Keratinocyte (primary cell): ENCODE measurements at regions not wholly inside any gene's neighbourhood (a gene's known extent, or its start where the extent isn't known, plus 50 kb on each side); places are given as distances from the start of the nearest gene placed in this dataset.

Experiments used
- DNase-seq: peaks from one replicate; pipeline ENCODE4 v3.0.0-alpha.2; 2011; ENCODE audit warnings: low read depth, missing footprints, low spot score
- FAIRE-seq: peaks from 2 replicates; lab custom pipeline; 2011; peaks lifted over from hg19 to GRCh38; lab: Jason Lieb, UNC
- H2AFZ ChIP-seq: 2 replicates; pipeline ENCODE4 v1.6.0; 2012; ENCODE audit warnings: low read length, control low read depth, inconsistent platforms; ENCODE audit not compliant: control insufficient read depth
- H3K27ac ChIP-seq: 2 replicates; pipeline ENCODE4 v1.5.1; 2011; ENCODE audit warnings: low read length; ENCODE audit not compliant: control insufficient read depth, insufficient read depth
- H3K27me3 ChIP-seq: 3 replicates; pipeline ENCODE4 v1.6.0; 2011; ENCODE audit warnings: low read length; ENCODE audit not compliant: control insufficient read depth, insufficient read depth; ENCODE audit errors: extremely low read depth
- H3K36me3 ChIP-seq, 2 experiments: 2 replicates in 1 of 2; 3 replicates in 1 of 2; pipeline ENCODE4 v1.5.1; 2011; ENCODE audit warnings: low read length in 2 of 2, mild to moderate bottlenecking in 1 of 2; ENCODE audit not compliant: control insufficient read depth in 2 of 2, insufficient read depth in 2 of 2; ENCODE audit errors: extremely low read depth in 1 of 2
- H3K4me1 ChIP-seq: 3 replicates; pipeline ENCODE4 v1.5.1; 2011; ENCODE audit warnings: low read length; ENCODE audit not compliant: control insufficient read depth, insufficient read depth; ENCODE audit errors: extremely low read depth
- H3K4me2 ChIP-seq: 3 replicates; pipeline ENCODE4 v1.6.0; 2011; ENCODE audit warnings: low read depth, low read length; ENCODE audit not compliant: control insufficient read depth, insufficient read depth; ENCODE audit errors: extremely low read depth
- H3K4me3 ChIP-seq, 3 experiments: fragments of 200-600 bp in 1 of 3; sonication (generic) in 1 of 3; 2 replicates in 2 of 3; 3 replicates in 1 of 3; pipeline ENCODE4 v1.5.1; 2011 to 2016; ENCODE audit warnings: low read length in 3 of 3, mild to moderate bottlenecking in 3 of 3, control low read depth in 2 of 3, inconsistent platforms in 1 of 3, low read depth in 1 of 3, mixed read lengths in 1 of 3, mixed run types in 1 of 3, moderate library complexity in 1 of 3; ENCODE audit not compliant: control insufficient read depth in 2 of 3, insufficient read depth in 2 of 3; ENCODE audit errors: extremely low read depth in 1 of 3
- H3K79me2 ChIP-seq: 2 replicates; pipeline ENCODE4 v1.6.0; 2012; ENCODE audit warnings: low read length; ENCODE audit not compliant: control insufficient read depth, insufficient read depth
- H3K9ac ChIP-seq: 3 replicates; pipeline ENCODE4 v1.6.0; 2011; ENCODE audit warnings: low read length; ENCODE audit not compliant: control insufficient read depth, insufficient read depth; ENCODE audit errors: extremely low read depth
- H3K9me1 ChIP-seq: 3 replicates; pipeline ENCODE4 v1.6.0; 2011; ENCODE audit warnings: low read length; ENCODE audit not compliant: control insufficient read depth, insufficient read depth; ENCODE audit errors: extremely low read depth
- H3K9me3 ChIP-seq: 2 replicates; pipeline ENCODE4 v1.5.1; 2012; ENCODE audit warnings: low read depth, low read length; ENCODE audit not compliant: control insufficient read depth
- H4K20me1 ChIP-seq: 3 replicates; pipeline ENCODE4 v1.6.0; 2011; ENCODE audit warnings: low read length; ENCODE audit not compliant: control insufficient read depth, insufficient read depth; ENCODE audit errors: extremely low read depth
- CTCF ChIP-seq, 3 experiments: IDR thresholded peaks in 1 of 3; conservative IDR thresholded peaks in 1 of 3; optimal IDR thresholded peaks in 1 of 3; 2 replicates in 2 of 3; 3 replicates in 1 of 3; pipeline versions ENCODE3 to v1.5.1; 2011; ENCODE audit warnings: low read length in 3 of 3, mild to moderate bottlenecking in 3 of 3, moderate library complexity in 2 of 3, control low read depth in 1 of 3, inconsistent platforms in 1 of 3; ENCODE audit not compliant: insufficient read depth in 2 of 3; ENCODE audit errors: extremely low read depth in 1 of 3
- EZH2 ChIP-seq: IDR thresholded peaks from one replicate; pipeline ENCODE4 v1.6.1; 2012; ENCODE audit warnings: inconsistent platforms, mild to moderate bottlenecking, low read length, moderate library complexity
- dilution Hi-C: fragments of 300-500 bp; cut with MboI; formaldehyde crosslinking; loops from one replicate; pipeline ENCODE4 v1.7.0; 2020; ENCODE audit warnings: low sequenced_read_pairs; ENCODE audit not compliant: extremely low pct_ligation_motif_present

DNA sequence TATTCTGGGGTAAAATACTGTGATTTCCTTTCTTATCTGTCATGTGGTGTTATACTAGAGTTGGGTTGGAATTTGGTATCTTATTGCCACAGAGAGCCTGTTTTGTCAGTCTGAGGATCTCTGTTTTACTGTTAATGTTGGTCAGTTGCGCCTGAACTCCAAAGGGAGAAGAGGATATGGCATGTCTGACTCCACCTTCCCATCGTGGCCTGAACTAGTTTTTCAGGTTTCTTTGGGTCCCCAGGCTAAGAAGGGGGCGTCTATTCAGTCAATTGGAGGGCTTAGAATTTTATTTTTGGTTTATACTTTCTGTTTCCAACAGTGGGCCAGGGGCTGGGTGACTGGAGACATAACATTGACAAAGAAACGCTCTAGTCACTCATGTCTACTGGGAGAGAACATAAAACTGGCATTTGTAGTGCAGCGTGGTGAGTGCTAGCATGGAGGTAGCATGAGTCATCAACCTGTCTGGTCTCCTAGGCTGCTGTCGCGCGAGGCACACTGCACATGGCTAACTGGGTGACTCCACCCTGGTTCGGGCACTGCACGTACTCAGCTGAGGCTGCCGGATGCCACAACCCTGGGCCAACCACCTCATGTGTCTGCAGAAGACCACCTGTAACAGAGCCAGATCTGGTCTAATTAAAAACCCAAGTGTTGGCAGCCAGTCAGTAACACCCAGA, 120.1 kb upstream of the OR9Q1 start:
- Histone ChIP-seq H3K9ac (peak overlapping the region; percentile 61), H3K4me1 (peaks cover 65% of the 10 kb centered on the region), H2AFZ (peak overlapping the region; percentile 36), H3K9me1 (peaks cover 5% of the 10 kb centered on the region), H3K36me3 (no peaks in the 10 kb centered on the region), H3K9me3 (peaks cover 2% of the 10 kb centered on the region), H4K20me1 (no peaks in the 10 kb centered on the region), H3K27ac (peak overlapping the region; percentile 88), H3K79me2 (no peaks in the 10 kb centered on the region), H3K4me3 (peak overlapping the region in 2 of 3 experiments; percentile 11 to 21), H3K27me3 (no peaks in the 10 kb centered on the region), H3K4me2 (peak overlapping the region; percentile 69)
- no peak for TF ChIP-seq CTCF (optimal IDR thresholded peaks at IDR 0.05 in 1 of 3, IDR thresholded peaks at IDR 0.05 in 1 of 3, conservative IDR thresholded peaks at IDR 0.05 in 1 of 3; ENCODE audit: extremely low read depth in 1 of 3, insufficient read depth in 2 of 3, low read length in 3 of 3)
- no peak for TF ChIP-seq EZH2
- FAIRE-seq, result peak; percentile 97
- DNase-seq, result peak; percentile 61
- dilution Hi-C loops, result no loop called here

DNA sequence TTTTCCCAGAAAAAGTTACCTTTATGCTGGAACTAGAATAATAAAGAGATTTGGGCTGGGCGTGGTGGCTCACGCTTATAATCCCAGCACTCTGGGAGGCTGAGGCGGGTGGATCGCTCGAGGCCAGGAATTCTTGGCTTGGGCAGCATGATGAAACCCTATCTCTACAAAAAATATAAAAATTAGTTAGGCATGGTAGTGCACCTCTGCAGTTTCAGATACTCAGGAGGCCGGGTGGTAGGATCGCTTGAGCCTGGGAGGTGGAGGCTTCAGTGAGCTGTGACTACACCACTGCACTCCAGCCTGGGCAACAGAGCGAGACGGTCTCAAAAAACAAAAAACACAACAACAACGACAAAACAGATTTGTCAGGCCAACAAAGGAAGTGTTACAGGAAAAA, 119.3 kb upstream of the OR9Q1 start:
- TF ChIP-seq EZH2, result no peak
- no peak for TF ChIP-seq CTCF (optimal IDR thresholded peaks at IDR 0.05 in 1 of 3, IDR thresholded peaks at IDR 0.05 in 1 of 3, conservative IDR thresholded peaks at IDR 0.05 in 1 of 3; ENCODE audit: extremely low read depth in 1 of 3, insufficient read depth in 2 of 3, low read length in 3 of 3)
- H3K9me3 ChIP-seq, result peaks cover 2% of the 10 kb centered on the region
- H4K20me1 ChIP-seq, result no peaks in the 10 kb centered on the region
- peaks cover 57% of the 10 kb centered on the region for H3K4me1 ChIP-seq
- H3K9me1 ChIP-seq, result peaks cover 5% of the 10 kb centered on the region
- H3K79me2 ChIP-seq, result no peaks in the 10 kb centered on the region
- peak overlapping the region; percentile 61 for H3K9ac ChIP-seq
- FAIRE-seq (no peak), DNase-seq (no peak)
- H3K36me3 ChIP-seq, result no peaks in the 10 kb centered on the region
- H3K27me3 ChIP-seq, result no peaks in the 10 kb centered on the region
- H3K4me3 ChIP-seq, result peak overlapping the region; percentile 0 to 43 (median 17)
- H3K4me2 ChIP-seq, result peak overlapping the region; percentile 69
- peak overlapping the region; percentile 78 for H2AFZ ChIP-seq
- H3K27ac ChIP-seq, result peak overlapping the region; percentile 88
- dilution Hi-C loops, result no loop called here
